HG03095 (cell line): ENCODE measurements at regions not wholly inside any gene's neighbourhood (a gene's known extent, or its start where the extent isn't known, plus 50 kb on each side); places are given as distances from the start of the nearest gene placed in this dataset.

Experiments used
- ATAC-seq: cut with Tn5 transposase; IDR thresholded peaks from one replicate; pipeline ENCODE4 v1.9.1; 2021; ENCODE audit warnings: moderate library complexity; ENCODE audit not compliant: unreplicated experiment

DNA sequence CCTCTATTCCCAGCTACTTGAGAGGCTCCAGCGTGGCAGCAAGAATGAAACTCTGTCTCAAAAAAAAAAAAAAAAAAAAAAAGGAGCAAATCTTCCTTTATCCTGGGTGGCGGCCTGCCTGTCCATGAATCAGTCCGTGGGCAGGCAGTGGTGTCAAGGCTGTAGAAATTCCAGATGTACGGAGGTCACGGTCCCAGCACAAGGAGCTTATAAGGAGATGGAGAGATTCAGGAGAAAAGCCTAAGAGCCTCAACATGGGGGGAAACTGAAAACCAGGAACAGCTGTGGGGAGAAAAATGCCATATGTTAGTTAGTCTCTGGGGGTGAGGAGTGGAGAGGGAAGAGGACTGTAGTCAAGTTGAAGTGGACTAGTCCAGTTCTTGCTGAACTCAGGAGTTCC lies 130.5 kb upstream of the CRY1 start:
- no peak for ATAC-seq

DNA sequence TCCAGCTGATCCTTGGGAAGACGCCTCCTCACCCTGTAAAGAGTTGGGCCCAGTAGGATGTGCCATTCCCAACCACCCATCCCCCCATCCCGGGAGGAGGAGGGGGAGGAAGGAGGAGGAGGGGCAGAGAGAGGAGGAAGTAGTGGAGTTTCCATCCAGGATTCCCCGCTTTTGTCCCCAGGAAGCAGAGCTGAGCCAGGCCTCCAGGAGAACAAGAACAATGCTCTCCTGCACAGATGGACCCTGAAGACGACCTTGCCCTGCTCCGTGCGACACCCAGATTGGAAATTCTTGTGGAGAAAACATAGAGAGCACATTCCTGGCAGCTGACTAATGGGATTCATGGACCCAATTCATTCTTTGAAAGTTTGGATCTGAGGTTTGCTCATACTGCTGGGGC lies 132.3 kb upstream of the CRY1 start:
- ATAC-seq = no peak

DNA sequence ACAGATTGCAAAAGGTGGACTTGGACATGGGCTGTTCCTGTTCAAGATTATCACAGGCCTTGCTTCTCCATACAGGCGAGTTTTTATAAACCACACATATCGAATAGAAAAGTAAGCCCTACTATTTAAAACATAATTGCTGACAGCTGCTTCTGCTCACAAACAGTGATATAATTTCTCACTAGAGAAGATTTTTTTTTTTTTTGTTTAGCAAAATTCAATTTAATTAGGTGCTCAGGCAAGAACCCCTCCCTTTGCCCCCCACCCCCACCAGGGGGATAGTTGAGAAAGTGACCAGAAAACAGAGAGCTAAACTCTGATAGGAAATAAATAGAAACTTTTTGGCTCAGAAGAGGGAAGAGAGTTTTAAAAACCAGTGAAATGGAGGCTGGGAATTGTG lies 132.8 kb upstream of the CRY1 start:
- no peak for ATAC-seq

DNA sequence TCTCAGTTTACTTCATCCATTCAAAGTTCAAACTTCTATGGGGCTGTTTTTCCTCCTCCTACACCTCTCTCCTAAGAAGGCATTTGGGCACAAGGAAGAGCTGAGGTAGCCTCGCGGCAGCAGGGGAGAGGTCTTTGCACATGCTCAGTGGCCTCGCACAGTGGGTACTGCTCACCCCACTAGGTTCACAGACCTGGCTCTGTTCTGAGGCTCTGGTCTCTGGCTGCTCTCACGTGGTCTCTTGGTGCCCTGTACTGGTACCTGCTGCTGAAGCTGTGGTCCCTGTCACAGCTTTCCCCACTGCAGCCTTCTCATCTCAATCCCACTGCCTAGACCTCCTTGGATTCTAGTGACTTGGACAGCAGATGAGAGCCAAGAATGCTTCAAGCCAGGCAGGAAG lies 134.7 kb upstream of the CRY1 start:
- no peak for ATAC-seq

DNA sequence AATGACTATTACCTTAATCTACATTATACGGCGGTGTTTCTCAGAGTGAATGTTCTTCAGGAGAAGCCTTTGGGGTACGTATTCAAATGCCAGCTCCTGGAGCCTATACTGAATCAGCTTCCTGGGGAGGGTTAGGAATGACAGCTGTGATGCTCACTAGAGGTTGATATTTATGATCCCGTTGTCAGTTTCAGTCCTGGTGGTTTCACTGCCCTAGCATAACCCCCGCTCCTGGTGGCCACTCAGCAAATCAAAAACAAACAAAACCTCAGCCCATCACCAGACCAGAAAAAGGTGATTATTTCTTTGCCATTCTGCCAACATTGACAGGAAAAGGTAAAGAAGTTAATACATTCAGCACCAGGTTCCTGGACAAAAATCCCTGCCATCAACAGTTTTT lies 136.5 kb upstream of the CRY1 start:
- no peak for ATAC-seq

DNA sequence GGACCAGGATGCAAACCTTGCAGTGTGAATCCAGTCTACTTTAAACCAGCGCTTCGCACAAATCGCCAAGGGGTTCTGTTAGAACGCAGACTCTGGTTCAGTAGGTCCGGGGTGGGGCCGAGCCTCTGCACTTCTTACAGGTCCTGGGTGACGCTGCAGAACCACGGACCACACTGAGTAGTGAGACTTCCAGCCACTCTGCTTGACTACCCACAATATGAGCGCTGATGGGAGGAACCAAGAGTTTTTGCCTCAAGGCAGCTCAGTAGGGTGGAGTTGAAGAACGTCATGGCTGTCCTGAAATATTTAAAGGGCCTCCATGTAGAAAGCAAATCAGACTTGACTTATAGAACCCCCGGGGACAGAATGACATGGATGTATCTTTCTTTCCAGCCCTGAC lies 138.0 kb upstream of the CRY1 start:
- no peak for ATAC-seq

DNA sequence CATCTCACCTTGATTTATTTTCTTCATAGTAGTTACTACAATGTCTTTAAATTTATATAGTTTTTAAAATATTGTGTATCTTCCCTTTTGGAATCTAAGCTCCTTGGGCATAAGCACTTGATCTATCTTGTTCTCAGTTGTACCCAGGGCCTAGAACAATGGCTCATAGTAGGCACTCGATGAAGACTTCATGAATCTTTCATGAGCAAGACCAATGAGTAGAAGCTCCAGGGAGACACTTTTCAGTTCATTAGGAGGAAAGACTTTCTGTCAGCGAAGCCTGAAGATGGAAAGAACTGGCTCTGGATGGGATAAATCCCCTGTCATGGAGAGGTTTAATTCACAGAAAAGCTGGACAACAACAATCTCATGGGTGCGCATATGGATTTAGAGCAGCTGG lies 140.2 kb upstream of the CRY1 start:
- ATAC-seq = no peak

DNA sequence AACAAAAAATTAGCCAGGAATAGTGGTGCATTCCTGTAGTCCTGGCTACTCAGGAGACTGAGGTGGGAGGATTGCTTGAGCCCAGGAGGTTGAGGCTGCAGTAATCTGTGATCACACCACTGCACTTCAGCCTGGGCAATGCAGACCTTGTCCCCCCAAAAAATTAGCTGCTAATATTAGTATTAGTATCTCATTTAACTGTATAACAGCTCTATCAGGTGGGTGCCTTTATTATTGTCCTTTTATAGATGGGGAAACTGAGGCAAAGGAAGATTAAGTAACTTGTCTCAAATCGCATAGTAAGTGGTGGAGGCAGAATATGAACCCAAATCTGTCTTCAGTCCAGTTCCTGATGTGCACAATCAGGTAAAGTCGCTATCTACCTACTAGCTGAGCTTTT lies 142.3 kb upstream of the CRY1 start:
- ATAC-seq = no peak

DNA sequence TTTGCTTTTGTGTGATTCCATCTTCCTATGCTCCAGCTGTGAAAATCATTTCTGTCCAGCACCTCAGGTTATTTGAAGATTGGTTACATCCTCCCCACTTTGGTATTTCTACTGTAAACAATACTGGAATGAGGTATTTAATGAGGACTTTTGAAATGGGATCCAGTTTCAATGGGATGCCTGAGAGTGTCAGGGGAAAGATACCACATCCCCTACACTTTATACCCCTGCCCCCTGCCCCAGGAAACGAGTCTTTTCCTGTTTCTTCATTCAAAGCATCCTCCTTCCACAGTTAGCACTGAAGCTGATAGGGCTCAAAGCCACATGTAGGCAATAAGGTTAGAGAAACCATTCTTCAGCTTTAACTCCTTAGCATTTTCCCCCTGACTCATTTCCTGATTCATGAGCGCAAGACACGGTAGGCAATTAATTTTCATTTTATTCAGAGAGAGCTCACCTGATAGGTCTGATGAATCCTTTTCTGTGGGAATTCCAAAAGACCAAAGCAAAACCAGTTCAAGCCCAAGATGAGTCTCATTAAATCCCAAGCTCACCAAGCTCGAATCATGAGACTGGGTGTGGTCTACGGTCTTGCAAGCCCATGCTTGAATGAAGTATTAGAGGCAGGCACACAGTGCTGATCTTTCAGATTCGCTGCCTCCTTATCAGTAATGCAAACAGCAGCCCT lies 143.6 kb upstream of the CRY1 start:
- ATAC-seq = no peak

DNA sequence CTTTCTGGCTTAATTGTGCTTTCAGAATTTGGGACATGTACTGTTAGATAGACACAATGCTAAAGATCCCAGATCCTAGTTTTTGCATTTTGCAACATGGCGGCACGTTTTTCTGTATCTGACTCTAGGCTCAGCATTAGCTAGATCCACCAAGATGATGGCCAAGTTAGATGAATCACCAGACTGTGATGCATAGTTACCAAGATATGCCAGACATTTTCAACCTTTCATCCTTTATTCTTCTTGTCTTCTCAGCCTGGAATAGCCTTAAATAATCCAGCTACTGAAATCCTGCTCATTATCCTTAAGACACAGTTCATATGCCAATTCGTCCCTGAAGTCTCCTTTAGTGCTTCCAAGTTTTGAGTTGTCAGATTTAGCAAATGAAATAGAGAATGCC lies 144.9 kb upstream of the CRY1 start:
- ATAC-seq = no peak

DNA sequence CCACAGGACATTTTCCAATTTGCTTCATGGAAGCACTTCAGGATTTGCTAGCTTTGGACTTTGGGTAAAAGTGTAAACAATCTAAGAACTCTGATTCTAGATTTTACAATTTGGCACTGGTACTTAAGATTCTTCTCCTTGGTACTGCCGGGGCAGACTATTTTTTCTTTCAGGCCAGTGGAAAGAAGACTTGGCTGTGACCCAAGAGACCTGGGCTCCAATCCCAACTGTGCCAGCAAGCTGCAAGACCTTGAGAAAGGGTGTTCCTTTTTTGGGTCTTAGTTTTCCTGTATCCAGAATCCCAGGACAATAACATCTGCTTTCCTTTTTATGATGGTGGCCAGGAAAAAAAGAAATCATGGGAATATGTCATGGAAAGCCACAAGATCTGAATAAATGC lies 148.1 kb upstream of the CRY1 start:
- no peak for ATAC-seq

DNA sequence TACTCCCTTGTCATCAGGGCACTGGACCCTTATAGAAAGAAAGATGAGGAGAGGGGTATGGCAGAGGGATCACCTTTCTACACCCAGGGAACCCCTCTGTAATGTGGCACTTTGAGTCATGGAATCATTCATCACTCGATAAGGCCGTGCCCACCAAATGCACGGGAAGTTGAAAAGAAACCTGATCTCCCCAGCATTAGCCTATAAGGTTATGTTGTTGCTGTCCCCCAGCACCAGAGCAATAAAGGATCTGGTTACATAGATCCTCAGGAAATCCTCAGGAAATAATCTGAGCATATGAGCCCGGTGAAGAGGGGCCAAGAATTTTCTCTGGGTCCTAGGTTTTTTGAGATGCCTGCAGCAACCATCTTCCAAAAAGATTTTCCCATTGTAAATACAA lies 148.8 kb upstream of the CRY1 start:
- ATAC-seq = no peak

DNA sequence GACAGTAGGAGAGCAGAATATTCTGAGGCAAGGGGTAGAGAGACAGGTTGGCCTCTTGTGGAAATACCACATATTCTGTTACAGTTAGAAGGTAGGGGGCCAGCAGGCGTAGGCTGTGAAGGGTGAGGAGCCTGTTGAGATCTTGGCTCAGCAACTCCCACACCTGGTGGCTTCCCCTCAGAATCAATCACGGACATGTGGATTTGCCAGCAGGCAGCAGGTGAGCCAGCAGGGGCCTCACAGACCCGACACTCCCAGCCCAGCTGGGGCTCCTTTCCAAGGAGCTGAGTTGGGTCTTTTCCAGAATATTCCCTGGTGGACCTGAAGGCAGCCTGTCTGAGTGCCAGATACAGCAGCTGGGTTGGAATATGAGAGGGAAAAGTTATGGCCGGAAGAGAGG lies 150.0 kb upstream of the CRY1 start:
- ATAC-seq = no peak

DNA sequence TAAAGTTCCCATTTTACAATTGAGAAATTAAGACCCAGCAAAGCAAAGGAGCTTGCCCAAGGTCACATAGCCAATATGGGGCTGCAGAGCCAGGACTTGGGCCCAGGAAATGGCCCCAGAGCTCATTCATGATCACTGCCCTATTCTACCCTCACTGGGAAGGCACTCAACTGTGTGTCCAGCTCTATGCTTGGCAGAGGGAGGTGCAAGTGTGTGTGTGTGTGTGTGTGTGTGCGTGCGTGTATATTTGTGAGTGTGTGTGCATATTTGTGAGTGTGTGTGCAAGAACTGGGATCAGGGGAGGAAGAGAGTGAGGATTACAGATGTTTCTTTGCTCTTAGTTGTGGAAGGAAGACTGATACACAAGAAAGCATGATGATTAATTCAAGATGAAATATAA lies 151.2 kb upstream of the CRY1 start:
- no peak for ATAC-seq

DNA sequence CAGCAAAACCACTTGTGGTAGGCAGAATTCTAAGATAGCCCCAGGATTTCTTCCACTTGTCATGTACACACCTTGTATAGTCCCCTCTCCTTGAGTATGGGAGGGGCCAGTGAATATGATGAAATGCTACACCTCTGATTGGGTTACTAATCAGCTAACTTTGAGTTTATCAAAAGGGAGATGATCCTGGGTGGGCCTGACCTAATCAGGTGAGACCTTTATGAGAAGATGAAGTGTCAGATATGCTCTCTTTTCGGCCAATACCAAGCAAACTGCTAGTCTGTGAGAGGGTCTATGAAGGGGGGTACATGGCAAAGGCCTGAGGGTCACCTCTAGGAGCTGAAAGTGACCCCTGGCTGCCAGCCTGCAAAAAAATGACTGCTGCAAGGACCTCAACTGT lies 154.3 kb upstream of the CRY1 start:
- ATAC-seq = no peak

DNA sequence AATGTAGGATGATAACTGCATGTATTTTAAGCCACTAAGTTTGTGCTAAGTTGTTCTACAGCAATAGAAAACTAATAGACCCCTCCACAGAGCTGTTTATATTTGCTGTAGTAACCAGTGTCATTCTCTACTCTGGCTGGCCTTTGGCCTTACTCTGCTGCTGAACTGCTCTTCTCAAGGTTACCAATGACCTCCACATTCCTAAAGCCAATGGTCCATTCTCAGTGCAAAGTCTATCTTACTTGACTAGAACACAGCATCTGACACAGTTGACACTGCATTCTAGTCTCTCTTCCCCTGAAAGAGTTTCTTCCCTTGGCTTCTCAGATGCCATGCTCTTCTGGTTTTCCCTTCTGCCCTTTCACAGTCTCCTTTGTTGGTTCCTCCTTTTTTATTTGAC lies 154.8 kb upstream of the CRY1 start:
- ATAC-seq = no peak

DNA sequence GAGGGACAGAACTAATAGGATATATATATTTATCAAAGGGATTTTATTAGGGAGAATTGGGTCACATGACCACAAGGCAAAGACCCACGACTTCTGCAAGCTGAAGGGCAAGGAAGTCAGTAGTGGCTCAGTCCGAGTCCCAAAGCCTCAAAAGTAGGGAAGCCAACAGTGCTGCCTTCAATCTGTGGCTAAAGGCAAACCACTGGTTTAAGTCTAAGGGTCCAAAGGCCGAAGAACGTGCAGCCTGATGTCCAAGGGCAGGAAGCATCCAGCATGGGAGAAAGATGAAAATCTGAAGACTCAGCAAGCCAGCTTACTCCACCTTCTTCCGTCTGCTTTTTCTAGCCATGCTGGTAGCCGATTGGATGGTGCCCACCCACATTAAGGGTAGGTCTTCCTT lies 157.9 kb upstream of the CRY1 start:
- no peak for ATAC-seq

DNA sequence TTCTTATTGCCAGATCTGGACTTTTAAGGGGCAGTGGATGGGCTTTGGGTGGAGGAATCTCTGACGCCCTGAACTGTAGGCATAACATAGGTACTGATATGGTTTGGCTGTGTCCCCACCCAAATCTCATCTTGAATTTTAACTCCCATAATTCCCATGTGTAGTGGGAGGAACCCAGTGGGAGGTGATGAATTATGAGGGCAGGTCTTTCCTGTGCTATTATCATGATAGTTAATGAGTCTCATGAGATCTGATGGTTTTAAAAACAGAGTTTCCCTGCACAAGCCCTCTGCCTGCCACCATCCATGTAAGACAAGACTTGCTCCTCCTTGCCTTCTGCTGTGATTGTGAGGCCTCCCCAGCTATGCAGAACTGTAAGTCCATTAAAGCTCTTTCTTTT lies 160.0 kb upstream of the CRY1 start:
- no peak for ATAC-seq

DNA sequence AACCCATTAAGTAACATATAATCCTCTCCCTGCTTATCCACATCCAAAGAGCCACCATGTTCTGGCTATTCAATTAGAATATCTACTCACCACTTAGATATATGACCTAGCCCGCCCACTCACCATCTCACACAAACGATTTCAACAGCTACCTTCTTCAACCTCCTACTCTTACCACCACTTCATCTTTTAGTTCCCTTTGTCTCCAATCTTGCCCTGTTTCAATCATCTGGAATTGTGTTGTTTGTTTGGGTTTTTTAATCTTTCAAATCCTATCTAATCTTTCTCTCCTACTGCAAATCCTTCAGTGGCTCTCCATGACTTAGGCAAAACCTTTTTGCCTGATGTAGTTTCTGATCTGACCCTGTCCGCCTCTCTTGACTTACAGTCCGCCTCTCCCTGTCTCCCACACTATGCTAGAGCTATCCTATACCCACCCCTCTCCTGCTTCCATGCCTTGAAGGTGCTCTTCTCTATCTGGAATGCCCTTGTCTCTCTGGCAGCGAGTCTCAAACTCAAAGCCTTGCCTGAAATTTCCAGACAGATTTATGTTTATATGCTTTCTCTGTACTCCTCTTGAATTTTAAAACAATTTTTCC lies 161.0 kb upstream of the CRY1 start:
- no peak for ATAC-seq

DNA sequence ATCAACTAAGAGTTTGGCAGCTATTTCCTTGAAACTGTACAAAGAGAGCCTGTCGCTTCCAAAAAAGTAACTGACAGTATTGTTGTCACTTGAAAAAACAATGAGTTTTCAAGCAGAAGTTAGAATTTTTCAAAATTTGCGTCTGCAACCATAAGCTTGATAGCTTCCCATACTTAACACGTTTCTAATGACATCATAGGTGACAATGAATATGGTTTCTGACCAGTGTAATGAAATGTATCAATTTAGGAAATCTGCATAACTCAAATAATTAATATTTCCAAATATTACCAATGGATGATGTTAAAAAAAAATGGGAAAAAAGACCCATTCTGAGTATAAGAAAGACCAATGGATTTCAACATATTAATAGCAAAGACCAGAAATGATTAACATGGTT lies 165.4 kb upstream of the CRY1 start:
- ATAC-seq = no peak

DNA sequence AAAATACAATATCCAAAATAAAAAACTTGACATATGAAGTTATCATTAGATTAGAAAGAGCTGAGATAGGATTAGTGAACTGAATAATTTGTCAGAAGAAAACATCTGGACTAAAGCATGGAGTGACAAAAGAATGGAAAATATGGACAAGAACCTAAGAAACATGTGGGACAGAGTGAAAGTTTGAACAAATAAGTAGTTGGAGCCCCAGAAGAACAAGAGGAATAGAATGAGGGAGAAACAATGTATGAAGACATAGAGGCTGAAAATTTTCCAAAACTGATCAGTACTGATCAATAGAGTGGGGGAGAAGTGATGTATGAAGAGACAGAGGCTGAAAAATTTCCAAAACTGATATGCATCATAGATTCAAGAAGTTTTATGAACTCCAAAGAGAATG lies 170.6 kb upstream of the CRY1 start:
- no peak for ATAC-seq

DNA sequence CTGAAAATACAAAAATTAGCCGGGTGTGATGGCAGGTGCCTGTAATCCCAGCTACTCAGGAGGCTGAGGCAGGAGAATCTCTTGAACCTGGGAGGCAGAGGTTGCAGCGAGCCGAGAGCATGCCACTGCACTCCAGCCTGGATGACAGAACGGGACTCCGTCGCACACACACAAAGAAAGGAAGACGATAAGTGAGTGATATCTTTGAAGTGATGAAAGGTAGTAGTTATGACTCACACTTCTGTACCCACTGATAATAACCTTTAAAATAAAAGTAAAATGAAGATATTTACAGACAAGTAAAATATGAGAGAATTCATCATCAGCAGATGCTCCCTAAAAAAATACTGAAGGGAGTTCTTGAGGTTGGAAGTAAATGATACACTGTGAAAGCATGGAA lies 171.3 kb upstream of the CRY1 start:
- no peak for ATAC-seq

DNA sequence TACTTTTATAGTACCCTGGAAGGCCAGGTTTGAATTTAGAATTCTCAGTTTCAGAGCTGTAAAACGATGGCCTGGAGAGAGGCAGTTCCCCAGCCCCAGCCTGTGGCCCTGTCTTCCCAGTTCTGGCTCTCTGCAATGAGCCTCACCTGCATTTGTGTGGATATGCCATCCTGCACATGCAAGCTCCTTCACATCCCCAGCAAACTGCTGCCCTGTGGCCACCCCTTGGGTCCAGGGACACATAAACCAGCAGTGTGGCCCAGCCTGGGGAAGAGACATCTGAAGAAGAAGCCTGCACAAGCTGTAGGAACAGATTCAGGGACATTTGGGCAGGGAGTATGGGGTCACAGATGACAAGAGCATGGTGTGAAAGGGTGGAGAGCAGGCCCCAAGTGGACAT lies 174.3 kb upstream of the CRY1 start:
- no peak for ATAC-seq
